GM21737 (cell line): ENCODE measurements at regions not wholly inside any gene's neighbourhood (a gene's known extent, or its start where the extent isn't known, plus 50 kb on each side); places are given as distances from the start of the nearest gene placed in this dataset.
"Not testable (repeated sequence)": the region's sequence is repeated elsewhere in the genome, so short reads cannot be mapped to it uniquely, and the experiment has no call there.

Source experiments
- ATAC-seq: cut with Tn5 transposase; IDR thresholded peaks from one replicate; pipeline ENCODE4 v1.9.1; 2021; ENCODE audit warnings: mild to moderate bottlenecking, moderate library complexity; ENCODE audit not compliant: unreplicated experiment

DNA sequence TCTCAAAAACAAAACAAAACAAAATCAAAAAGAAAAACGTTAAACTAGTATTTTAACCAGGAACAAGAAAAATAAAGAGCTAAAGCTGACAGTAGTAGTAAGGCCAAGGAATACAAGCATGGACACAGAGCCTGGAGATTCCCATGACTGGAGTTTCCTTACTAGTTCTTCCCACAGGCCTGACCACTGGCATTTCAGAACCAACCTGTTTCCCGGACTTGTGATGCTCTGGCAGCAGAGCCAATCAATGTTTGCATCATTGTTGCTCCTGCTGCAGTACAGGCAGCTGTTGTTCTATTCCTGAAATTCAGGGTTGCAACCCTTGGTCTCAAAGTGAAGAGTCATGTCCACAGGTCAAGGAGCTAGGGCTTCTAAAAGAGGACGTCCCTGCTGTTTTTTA lies 111.3 kb upstream of the WARS2 start:
- ATAC-seq = no peak

DNA sequence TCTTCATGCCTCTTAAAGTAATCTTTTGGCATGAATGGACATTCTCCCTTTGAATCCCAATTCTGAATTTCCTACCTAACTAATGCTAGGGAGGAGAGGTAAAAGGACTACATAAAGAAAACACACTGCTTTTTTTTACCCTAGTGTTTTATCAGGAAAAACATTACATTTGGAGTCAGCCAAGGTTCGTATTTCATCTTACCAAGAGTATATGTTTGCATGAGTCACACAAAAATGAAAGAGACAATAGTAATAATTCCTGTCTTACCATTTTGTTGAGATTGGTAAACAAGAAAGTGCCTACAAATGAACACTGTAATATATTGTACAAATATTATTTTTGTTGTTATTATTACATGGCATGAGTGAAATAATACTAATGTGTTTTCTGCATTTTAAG lies 112.9 kb upstream of the WARS2 start:
- no peak for ATAC-seq

DNA sequence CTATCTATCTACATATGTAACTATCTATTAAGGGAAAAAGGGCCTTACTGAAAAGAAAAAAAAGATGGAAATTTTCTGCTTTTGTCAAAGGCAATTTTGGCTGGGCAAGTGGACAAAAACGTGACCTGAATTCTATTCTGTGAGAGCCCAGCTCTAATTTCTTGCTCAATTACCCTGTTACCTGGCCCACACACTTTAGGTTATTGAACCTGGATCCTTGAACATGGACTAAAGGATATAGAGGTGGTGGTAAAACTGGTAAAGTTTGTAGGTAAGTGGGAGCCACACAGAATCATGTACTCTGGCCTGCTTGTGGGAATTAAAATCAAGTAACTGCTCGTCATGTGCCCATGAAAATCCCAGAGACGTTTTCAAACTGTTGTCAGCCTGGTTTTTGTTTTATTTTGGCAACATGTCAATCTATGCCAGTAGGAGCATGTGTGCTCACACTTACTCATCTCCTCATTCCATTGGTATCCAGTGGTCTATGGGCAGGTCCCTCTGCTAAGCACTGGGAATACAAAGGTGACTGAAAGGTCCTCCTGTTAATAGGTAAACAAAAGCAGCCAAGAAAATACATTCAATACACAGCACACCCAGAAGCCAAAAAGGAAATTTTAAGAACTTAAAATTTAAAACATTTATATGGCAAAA lies 113.7 kb upstream of the WARS2 start:
- no peak for ATAC-seq

DNA sequence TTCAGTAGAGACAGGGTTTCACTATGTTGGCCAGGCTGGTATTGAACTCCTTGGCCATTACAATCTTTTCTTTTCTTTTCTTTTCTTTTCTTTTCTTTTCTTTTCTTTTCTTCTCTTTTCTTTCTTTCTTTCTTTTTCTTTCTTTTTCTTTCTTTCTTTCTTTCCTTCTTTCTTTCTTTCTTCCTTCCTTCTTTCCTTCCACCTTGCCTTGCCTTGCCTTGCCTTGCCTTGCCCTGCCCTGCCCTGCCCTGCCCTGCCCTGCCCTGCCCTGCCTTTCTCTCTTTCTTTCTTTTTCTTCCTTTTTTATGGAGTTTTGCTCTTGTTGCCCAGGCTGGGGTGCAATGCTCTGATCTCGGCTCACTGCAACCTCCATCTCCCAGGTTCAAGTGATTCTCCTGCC lies 112.5 kb upstream of the HAO2 start:
- not testable (repeated sequence) for ATAC-seq

DNA sequence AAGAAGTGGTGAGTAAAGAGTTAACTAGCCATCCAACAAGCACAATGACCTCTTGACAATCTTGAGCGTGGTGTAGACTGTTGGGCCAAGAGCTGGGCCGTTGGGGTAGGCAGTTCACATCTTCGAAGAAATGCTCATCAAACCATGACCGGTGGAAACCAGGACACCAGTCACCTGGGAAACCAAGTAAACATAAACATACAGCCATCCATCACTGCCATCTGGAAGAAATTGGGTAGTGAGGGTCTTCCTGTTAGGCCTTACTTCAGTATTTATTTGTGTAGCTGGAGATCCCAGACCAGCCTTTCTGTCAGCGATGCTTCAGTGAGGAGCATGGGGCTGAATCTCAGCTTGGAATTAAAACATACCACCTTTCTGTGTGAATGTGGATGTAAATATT lies 108.1 kb upstream of the HAO2 start:
- ATAC-seq = no peak

DNA sequence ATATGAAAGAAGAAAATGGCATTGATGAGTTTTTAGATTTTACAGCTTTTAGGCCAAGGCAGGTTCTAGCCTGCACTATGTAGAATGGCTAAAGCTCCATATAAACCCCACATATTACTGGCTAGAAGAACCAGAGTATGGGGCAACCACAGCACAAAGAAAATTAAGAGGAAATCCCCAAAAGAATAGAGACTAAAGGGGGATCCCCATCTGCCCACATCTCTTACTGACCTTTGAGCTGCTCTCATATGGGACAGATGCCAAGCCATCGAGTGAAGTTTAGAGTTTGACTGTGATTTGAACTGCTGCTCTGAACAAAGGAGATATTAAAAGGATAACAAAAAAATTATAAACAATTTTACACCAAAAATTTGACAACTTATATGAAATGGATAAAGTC lies 102.2 kb upstream of the HAO2 start:
- peak; percentile 93 for ATAC-seq

DNA sequence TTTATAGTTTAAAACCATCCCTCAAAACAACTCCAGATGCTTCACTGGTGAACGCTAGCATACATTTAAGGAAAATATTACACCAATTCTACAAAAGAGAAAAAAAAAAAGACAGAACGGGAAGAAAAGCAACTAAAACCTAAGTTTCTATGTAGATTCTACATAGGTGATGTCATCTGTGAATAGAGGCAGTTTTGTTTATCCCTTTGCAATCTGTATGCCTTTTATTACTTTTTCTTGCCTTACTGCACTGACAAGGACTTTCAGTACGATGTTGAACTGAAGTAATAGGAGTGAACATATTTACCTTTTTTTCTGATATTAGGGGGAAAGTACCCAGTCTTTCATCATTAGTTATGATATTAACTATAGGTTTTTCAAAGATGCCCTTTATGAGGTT lies 101.7 kb upstream of the HAO2 start:
- no peak for ATAC-seq

DNA sequence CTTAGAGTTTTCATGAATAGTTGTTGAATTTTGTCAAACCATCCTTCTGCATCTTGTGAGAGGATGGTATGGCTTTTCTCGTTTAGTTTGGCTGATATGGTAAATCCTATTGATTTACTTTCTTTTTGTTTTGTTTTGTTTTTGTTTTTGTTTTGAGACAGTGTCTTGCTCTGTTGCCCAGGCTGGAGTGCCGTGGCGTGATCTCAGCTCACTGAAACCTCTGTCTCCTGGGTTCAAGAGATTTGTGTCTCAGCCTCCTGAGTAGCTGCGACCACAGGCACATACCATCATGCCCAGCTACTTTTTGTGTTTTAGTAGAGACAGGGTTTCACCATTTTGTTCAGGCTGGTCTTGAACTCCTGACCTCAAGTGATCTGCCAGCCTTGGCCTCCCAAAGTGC lies 101.3 kb upstream of the HAO2 start:
- ATAC-seq = not testable (repeated sequence)

DNA sequence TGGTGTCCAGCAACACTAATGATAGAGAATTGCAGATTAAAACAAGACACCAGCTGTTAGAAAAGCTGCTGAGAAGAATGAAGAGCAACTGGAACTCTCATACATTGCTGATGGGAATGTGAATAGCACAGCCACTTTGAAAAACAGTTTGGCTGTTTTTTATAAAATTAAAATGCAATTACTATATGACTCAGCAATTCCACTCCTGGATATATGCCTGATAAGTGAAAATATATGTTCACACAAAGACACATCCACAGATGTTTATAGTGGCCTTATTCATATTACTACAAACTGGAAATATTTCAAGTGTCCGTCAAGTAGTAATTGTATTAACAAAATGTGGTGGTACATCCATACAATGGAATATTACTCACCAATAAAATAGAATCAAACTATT lies 99.7 kb upstream of the HAO2 start:
- no peak for ATAC-seq

DNA sequence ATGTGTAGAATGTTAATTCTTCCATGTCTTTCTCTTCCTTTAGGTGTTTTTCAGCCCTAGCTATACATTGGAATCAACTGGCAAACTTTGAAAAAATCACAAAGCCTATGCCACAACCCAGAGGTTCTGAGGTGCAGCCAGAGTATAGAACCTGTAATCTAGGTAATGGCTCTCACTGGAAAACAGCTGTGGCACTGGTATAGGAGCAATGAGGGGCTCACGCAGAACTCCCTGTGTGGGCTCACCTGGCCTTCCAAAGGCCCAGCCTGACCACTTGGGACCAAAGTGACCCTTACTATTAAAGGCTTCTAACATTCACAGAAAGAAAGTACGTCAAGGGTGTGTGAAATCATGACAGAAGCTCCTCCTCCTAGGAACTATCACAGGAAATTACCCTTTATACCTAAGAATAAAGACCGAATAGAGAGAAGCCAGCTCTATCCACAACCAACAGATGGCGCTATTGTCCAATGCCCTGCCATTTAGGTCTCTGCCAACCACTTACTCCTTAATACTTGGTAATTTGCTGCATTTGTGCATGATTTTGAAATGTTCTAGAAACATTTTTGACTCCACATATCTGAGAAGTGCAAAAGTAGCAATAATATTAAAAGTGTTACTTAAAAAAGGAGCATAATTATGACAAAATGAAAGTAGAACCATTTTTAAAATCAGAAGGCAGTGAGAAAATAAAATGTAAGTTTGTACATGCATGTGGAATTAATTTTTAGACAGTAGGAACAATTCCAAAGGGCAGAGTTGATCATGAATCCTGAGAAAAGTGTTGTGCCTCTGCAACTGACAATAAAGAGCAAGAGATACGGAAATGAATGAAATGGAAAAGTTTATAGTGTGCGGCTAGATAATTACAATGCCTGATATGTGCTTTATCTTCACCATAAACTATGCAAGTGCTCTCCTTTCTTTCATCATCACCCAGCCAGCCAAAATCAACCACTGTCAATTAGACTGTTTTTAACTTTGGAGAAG lies 93.1 kb upstream of the HAO2 start:
- ATAC-seq = no peak

DNA sequence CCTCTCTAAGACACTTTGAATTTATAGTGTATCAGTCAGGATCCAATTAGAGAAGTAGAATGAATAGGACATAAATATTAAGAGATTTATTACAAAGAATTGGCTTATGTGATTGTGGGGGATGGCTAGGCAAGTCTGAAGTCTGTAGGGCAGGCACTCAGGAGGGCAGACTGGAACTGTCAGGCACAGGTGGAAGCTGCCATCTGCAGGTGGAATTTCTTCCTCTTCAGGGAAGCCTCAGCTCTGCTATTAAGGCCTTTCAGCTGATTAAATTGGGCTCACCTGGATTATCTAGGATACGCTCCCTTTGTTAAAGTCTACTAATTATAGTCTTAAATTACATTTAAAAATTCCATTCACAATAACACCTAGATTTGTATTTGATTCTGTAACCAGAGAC lies 92.0 kb upstream of the HAO2 start:
- no peak for ATAC-seq

DNA sequence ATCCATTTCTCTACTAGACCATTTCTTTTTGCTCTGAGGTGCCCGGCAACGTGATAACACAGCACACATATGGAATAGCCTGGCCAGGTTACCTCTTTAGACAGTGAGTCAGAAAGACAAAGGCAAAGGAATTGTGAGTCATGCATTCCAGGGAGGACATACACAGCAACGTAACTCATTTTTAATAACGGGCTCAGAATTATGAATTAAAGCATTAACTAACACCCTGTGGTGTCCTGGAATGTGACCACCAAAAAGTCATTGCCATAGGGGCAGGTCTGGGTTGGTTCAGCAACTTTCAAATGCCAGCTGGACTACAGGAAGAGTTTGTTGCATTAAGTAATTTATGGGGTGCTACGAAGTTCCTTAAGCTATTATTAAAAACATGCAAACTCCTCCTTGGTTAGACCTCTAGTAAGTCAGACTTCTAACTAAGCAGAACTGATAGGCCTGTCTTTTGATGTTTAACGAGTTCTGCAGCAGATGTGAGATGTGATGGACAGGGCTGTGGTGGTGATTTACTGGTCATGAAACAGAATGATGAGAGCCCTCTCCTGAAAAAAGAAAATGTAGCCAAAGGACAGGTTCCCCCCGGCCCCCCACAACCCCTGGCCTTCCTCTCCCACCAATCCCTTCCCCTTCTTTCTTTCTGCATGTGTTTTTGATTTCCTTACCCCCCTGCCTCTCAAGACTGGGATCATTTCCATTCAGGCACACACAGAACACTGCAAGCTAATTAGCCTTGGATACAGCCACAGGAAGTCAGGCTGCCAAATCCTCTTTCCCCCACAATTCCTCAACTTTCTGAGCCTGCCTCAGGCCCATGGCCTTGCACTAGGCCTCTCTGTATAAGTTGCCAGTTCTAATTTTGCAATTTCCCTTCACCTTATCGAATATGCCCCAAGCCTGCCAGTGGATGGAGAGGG lies 88.9 kb upstream of the HAO2 start:
- ATAC-seq = no peak

DNA sequence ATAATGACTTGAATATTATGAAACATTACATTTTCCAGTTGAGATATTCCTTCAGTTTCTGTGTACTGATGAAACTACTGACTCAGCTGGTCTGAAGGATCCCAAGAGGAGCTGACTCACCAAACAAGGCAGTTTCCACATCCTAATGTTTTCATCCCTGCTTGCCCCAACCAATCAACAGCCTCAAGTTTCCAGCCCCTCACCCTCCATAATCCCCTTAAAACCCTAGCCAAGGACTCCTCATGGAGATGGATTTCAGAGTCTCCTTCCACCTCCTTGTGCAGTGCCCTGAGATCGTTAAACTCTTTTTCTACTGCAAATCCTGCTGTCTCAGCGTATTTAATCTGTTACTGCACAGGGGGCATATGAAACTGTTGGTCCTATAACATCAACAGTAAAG lies 83.1 kb upstream of the HAO2 start:
- ATAC-seq = no peak

DNA sequence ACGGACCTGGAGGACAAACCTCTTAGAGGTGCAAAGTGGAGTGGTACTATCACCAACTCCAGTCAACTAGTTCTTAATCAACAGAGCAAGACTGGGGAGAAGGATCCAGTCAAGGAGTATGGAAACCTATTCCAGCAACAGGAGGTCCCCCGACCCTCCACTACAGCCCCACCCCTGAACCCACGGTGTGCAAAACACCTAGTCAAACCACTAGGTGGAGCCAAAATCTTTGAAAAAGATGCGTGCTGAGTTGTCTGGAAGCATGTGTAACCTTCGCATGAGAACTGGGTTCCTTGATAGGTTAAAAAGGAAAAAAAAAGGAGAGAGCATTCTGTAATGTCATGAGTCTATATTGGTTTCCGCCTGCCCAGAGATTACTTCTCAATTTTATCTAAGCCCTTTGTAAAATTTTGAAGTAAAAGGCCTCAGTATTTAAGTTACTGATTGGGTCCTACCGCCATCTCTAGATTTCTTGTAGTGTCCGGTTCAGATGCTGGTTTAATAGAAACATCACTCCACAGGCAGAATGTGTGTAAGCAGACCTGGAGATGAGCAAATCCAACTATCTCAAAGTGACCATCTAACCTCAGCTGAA lies 81.9 kb upstream of the HAO2 start:
- peak; percentile 72 for ATAC-seq

DNA sequence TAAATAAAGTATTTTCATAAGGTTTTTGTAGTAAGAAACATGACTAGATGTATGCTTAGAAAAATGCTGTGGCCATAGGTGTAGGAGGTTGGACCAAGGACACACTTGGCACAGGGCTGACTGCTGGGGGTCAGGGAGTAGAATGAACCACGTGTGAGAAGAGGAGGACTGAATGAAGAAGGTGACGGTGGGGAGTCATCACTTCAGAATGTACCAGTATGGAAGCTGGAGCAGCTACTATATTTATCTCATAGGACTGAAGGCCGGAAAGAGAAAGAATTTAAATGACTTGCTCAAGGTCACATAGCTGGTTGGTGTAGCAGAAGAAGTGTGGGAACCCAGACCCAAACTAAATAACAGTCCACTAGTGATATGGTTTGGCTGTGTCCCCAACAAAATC lies 79.8 kb upstream of the HAO2 start:
- ATAC-seq = no peak

DNA sequence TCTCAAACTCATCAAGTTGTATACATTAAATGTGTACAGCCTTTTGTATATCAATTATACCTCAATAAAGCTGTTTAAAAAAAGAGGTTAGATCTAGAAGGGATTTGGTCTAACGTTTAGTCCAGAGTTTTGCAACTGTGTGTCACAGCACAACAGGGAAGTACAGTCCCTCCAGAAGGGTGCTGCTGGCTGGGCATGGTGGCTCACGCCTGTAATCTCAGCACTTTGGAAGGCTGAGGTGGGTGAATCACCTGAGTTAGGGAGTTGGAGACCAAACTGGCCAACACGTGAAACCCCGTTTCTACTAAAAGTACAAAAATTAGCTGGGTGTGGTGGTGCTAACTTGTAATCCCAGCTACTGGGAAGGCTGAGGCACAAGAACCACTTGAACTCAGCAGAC lies 78.3 kb upstream of the HAO2 start:
- ATAC-seq = no peak

DNA sequence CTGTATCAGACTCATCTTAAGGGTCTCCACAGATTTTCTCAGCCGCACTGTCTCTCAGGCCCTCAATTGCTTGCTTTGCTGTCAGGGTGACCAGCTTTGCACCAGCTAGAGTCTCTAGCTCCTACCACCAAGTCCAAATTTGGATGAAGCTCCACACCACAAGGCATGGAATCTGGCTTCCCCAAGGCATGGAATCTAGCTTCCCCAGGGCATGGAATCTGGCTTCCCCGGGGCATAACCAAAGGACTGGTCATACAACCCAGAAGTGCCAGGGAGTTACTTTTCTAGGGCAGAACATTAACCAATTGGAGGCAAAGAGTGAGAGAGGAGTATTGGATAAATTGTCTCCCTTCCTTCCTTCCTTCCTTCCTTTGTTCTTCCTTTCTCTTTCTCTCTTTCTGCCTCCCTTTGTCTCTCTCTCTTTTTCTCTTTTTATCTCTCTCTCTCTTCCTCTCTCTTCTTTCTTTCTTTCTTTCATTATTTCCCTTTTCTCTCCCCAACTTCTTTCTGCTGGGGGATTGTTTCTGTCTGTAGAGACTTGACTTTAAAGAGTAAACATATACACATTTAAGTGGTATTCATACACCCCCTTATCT lies 76.9 kb upstream of the HAO2 start:
- ATAC-seq = no peak

DNA sequence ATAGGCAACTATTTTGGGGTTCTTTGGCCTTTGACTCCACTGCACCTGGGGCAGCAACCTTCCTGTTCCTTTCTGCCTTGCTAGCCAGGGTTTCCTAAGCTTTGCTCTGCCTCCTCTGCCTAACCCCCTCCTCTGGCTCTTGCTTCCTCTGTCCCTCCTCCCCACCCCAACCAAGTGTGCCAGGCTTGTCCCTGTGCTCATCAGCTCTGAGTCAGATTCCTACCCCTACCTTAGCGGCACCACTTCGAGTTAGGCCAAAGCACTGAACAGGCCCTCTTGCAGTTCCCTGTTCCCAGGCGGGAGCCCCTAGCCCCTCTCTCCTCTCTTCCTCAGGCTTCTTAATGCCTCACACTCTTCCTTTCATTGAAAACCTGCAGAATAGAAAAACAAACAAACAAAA lies 74.8 kb upstream of the HAO2 start:
- no peak for ATAC-seq

DNA sequence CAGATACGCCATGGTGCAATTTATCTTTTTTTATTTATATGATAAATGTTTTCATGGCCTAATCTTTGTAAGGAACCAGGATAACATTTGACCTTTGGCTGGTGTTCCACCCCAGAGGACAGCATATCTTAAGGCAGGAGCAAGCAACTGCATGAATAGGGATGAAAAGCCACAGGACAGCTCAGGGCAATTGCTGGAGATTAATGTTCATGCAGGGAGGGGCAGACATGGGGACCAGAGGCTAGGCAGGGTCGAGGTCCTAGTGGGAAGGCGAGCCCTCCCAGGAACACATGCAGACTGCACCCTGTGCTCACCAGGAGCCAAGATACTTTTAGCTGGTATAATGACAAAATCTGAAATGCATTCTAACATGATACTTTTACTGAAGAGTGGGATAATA lies 74.4 kb upstream of the HAO2 start:
- ATAC-seq = no peak

DNA sequence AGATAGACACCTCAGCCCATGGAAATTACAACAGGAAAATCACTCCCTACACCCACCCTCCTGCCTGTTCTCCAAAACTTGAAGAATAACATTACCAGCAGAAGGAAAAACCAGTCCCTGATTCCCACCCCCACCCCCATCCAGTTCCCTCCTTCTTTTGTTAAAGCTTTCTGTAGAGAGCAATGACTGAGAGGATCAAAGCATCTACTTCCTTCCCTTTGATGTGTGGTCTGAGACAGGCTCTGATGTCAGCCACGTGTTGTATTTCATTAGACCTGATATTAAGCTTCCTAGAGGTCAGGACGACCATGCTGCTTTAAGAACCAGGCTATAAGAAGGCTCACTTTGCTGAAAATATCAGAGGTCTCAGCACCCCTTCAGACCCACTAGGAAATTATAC lies 73.9 kb upstream of the HAO2 start:
- ATAC-seq = no peak
